GM12878 (cell line): ENCODE measurements at regions not wholly inside any gene's neighbourhood (a gene's known extent, or its start where the extent isn't known, plus 50 kb on each side); places are given as distances from the start of the nearest gene placed in this dataset.

ENCODE experiments used
- CEBPB ChIP-seq, 2 experiments: fragments of 150-350 bp in 1 of 2; IDR thresholded peaks; 2 replicates each; pipeline ENCODE4 v1.6.1; 2012 to 2014; ENCODE audit warnings: low read depth in 2 of 2, low read length in 2 of 2, borderline replicate concordance in 1 of 2, inconsistent platforms in 1 of 2
- NR2C1 ChIP-seq: fragments of 450-650 bp; IDR thresholded peaks from 2 replicates; pipeline ENCODE4 v1.6.1; 2017; ENCODE audit warnings: antibody characterized with exemption, mild to moderate bottlenecking, moderate library complexity
- POLR2A ChIP-seq: IDR thresholded peaks from 2 replicates; pipeline ENCODE4 v1.6.1; 2011; ENCODE audit warnings: low read depth, mild to moderate bottlenecking, low read length

DNA sequence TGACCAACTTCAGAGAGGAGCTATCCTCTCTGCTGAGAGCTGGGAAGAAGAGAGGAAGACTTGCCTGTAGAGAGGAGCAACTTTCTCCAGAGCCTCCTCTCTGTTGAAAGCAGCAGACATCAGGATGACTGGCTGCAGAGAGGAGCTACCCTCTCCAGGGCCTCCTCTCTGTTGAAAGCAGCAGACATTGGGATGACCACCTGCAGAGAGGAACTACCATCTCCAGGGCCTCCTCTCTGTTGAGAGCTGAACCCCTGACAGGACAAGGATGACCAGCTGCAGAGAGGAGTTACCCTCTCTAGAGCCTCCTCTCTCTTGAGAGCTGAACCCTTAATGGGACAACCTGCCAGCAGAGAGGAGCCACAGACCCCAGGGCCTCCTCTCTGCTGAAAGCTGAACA is 83.0 kb upstream of the GJB5 start:
- TF ChIP-seq POLR2A (no peak), CEBPB (IDR thresholded peaks at IDR 0.05; ENCODE audit: borderline replicate concordance in 1 of 2, low read depth in 2 of 2, low read length in 2 of 2) (no peak), NR2C1 (no peak)
